Vagina (tissue), 2 donors: ENCODE measurements at regions not wholly inside any gene's neighbourhood (a gene's known extent, or its start where the extent isn't known, plus 50 kb on each side); places are given as distances from the start of the nearest gene placed in this dataset.

ENCODE experiments used
- POLR2A ChIP-seq, 2 donors: fragments of 450-650 bp; IDR thresholded peaks; one replicate each; pipeline ENCODE4 v1.6.1; 2017; ENCODE audit warnings: antibody characterized with exemption in 2 of 2, mild to moderate bottlenecking in 2 of 2, moderate library complexity in 2 of 2
- POLR2AphosphoS5 ChIP-seq, 2 donors: sonication (generic); formaldehyde crosslinking; IDR thresholded peaks; one replicate each; pipeline ENCODE4 v1.9.0; 2017; ENCODE audit warnings: antibody characterized with exemption in 2 of 2, mild to moderate bottlenecking in 2 of 2, low read depth in 1 of 2; ENCODE audit not compliant: insufficient read depth in 1 of 2
- TF ChIP-seq, protein P1 (sequence below), 3 experiments: fragments of 450-650 bp in 2 of 3; fragments of 200-600 bp in 1 of 3; sonication (generic) in 1 of 3; IDR thresholded peaks; one replicate each; pipeline ENCODE4 v1.5.1; 2017 to 2019; ENCODE audit warnings: antibody characterized with exemption in 3 of 3, mild to moderate bottlenecking in 2 of 3, moderate library complexity in 2 of 3

DNA sequence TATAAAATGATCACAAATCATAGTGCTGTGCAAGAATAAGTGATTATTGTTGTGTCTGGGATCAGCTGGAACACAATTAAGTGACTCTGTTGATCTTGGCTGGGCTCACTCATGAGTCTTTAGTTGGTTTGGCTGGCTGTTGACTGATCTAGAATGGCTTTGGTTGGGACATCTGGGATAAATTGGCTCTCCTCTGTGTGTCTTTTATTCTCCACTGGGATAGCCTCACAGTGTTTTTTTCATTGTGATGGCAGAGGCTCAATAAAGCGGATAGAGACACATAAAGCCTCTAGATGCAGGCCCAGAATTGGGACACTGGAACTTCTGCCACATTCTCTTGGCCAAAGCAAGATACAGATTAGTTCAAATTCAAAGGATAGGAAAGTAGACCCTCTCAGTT lies 735.6 kb downstream of the PDCD6IP start:
- TF ChIP-seq, protein P1, sequence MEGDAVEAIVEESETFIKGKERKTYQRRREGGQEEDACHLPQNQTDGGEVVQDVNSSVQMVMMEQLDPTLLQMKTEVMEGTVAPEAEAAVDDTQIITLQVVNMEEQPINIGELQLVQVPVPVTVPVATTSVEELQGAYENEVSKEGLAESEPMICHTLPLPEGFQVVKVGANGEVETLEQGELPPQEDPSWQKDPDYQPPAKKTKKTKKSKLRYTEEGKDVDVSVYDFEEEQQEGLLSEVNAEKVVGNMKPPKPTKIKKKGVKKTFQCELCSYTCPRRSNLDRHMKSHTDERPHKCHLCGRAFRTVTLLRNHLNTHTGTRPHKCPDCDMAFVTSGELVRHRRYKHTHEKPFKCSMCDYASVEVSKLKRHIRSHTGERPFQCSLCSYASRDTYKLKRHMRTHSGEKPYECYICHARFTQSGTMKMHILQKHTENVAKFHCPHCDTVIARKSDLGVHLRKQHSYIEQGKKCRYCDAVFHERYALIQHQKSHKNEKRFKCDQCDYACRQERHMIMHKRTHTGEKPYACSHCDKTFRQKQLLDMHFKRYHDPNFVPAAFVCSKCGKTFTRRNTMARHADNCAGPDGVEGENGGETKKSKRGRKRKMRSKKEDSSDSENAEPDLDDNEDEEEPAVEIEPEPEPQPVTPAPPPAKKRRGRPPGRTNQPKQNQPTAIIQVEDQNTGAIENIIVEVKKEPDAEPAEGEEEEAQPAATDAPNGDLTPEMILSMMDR (IDR thresholded peaks at IDR 0.05): no peak
- TF ChIP-seq POLR2AphosphoS5 (IDR thresholded peaks at IDR 0.05; ENCODE audit: insufficient read depth in 1 of 2, low read depth in 1 of 2) (no peak), POLR2A (IDR thresholded peaks at IDR 0.05) (no peak)
